Kidney epithelial cell (primary cell): ENCODE measurements at regions not wholly inside any gene's neighbourhood (a gene's known extent, or its start where the extent isn't known, plus 50 kb on each side); places are given as distances from the start of the nearest gene placed in this dataset.

ENCODE experiments used
- DNase-seq: peaks from one replicate; pipeline ENCODE4 v3.0.0-alpha.2; 2010; ENCODE audit warnings: low read depth
- H3K27me3 ChIP-seq: 2 replicates; pipeline ENCODE4 v1.6.0; 2011; ENCODE audit warnings: low read length; ENCODE audit not compliant: control insufficient read depth, insufficient read depth
- H3K36me3 ChIP-seq: 2 replicates; pipeline ENCODE4 v1.5.1; 2011; ENCODE audit warnings: low read length; ENCODE audit not compliant: control insufficient read depth, insufficient read depth
- H3K4me3 ChIP-seq: 2 replicates; pipeline ENCODE4 v1.5.1; 2011; ENCODE audit warnings: low read depth, mild to moderate bottlenecking, control low read depth, low read length
- TF ChIP-seq, protein P1 (sequence below): IDR thresholded peaks from 2 replicates; pipeline ENCODE4 v1.5.1; 2011; ENCODE audit warnings: mild to moderate bottlenecking, moderate library complexity, low read length, control low read depth, inconsistent platforms; ENCODE audit not compliant: insufficient read depth, poor library complexity, severe bottlenecking

DNA sequence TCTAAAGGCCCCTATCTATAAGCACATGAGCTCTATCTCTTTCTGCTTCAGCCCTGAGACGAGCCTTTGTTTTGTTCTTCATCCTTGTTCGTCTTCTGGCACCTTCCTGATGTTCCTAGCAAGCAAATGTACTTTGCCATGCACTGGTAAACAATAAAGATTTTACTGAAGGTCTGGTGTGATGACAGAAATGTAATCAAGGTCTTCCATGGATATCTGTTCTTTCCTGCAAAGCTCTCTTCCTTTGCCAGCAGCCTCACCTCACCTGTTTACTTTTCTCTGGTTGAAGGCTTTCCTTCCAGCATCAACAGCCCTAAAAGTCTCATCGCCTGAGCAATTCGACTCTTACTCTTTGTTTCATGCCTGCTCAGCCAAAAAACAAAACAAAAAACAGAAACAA, 330.3 kb downstream of the PCNX1 start:
- Histone ChIP-seq H3K27me3 (no peaks in the 10 kb centered on the region), H3K36me3 (no peaks in the 10 kb centered on the region), H3K4me3 (no peak overlapping the region)
- no peak for DNase-seq
- TF ChIP-seq, protein P1, sequence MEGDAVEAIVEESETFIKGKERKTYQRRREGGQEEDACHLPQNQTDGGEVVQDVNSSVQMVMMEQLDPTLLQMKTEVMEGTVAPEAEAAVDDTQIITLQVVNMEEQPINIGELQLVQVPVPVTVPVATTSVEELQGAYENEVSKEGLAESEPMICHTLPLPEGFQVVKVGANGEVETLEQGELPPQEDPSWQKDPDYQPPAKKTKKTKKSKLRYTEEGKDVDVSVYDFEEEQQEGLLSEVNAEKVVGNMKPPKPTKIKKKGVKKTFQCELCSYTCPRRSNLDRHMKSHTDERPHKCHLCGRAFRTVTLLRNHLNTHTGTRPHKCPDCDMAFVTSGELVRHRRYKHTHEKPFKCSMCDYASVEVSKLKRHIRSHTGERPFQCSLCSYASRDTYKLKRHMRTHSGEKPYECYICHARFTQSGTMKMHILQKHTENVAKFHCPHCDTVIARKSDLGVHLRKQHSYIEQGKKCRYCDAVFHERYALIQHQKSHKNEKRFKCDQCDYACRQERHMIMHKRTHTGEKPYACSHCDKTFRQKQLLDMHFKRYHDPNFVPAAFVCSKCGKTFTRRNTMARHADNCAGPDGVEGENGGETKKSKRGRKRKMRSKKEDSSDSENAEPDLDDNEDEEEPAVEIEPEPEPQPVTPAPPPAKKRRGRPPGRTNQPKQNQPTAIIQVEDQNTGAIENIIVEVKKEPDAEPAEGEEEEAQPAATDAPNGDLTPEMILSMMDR, result no peak

DNA sequence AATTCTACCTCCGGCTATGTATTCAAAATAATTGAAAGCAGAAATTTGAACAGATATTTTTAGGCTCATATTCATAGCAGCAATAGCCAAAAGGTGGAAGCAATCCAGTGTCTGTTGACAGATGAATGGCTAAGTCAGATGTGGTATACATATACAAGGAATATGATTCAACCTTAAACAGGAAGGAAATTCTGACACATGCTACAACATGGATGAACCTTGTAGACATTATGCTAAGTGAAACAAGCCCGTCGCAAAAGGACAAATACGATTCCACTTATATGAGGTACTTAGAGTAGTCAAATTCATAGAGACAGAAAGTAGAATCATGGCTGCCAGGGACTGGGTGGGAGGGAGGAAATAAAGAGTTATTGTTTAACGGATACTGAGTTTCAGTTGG, 331.6 kb downstream of the PCNX1 start:
- Histone ChIP-seq H3K27me3 (no peaks in the 10 kb centered on the region), H3K4me3 (no peak overlapping the region), H3K36me3 (no peaks in the 10 kb centered on the region)
- TF ChIP-seq, protein P1, result no peak
- DNase-seq, result no peak

GRCh38 chr14:71240171-71240570, 332.9 kb downstream of the PCNX1 start:
- no peaks in the 10 kb centered on the region for H3K27me3 ChIP-seq
- no peak for DNase-seq
- H3K4me3 ChIP-seq, result no peak overlapping the region
- H3K36me3 ChIP-seq, result no peaks in the 10 kb centered on the region
- TF ChIP-seq, protein P1, result no peak

GRCh38 chr14:71240866-71241520, 333.7 kb downstream of the PCNX1 start:
- Histone ChIP-seq H3K27me3 (no peaks in the 10 kb centered on the region), H3K4me3 (no peak overlapping the region), H3K36me3 (no peaks in the 10 kb centered on the region)
- no peak for DNase-seq
- TF ChIP-seq, protein P1, result no peak

DNA sequence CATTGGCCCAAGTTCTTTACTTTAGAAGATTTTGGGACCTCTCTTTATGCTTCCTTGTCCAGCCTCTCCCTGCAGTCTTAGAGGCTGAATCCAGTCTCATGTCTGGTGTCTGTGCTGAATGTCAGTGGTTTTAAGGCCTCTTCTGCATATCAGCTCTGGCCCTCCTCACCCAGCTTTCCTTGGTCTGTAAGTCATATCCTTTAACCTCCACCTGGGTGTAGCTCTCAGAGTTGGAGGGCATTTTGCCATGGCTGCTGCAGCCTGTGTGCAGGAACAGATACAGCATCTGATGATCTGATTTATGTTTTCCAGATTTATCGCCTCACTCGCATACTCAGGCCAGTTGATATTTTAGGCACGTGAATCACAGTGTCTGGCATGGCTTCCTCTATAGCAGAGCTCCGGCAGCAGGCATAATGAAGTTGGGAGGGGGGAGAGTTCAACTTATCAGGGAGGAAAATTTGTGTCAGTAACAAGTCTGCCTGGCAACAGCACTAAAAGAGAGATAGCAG, 335.0 kb downstream of the PCNX1 start:
- TF ChIP-seq, protein P1, result no peak
- Histone ChIP-seq H3K27me3 (no peaks in the 10 kb centered on the region), H3K36me3 (no peaks in the 10 kb centered on the region), H3K4me3 (no peak overlapping the region)
- no peak for DNase-seq

GRCh38 chr14:71243697-71244096, 336.4 kb downstream of the PCNX1 start:
- no peak overlapping the region for H3K4me3 ChIP-seq
- H3K36me3 ChIP-seq, result no peaks in the 10 kb centered on the region
- no peak for DNase-seq
- TF ChIP-seq, protein P1, result no peak
- H3K27me3 ChIP-seq, result no peaks in the 10 kb centered on the region
